Tibial nerve (tissue), 3 donors: ENCODE measurements at regions not wholly inside any gene's neighbourhood (a gene's known extent, or its start where the extent isn't known, plus 50 kb on each side); places are given as distances from the start of the nearest gene placed in this dataset.

ENCODE experiments used
- POLR2A ChIP-seq, 2 donors: fragments of 450-650 bp; IDR thresholded peaks; one replicate each; pipeline ENCODE4 v1.6.1; 2017; ENCODE audit warnings: antibody characterized with exemption in 2 of 2, mild to moderate bottlenecking in 2 of 2, moderate library complexity in 2 of 2
- TF ChIP-seq, protein P1 (sequence below), 5 experiments: fragments of 200-600 bp in 3 of 5; fragments of 450-650 bp in 2 of 5; sonication (generic) in 3 of 5; IDR thresholded peaks; one replicate each; pipeline ENCODE4 v1.5.1; 2016 to 2019; ENCODE audit warnings: antibody characterized with exemption in 5 of 5, mild to moderate bottlenecking in 3 of 5, moderate library complexity in 2 of 5

DNA sequence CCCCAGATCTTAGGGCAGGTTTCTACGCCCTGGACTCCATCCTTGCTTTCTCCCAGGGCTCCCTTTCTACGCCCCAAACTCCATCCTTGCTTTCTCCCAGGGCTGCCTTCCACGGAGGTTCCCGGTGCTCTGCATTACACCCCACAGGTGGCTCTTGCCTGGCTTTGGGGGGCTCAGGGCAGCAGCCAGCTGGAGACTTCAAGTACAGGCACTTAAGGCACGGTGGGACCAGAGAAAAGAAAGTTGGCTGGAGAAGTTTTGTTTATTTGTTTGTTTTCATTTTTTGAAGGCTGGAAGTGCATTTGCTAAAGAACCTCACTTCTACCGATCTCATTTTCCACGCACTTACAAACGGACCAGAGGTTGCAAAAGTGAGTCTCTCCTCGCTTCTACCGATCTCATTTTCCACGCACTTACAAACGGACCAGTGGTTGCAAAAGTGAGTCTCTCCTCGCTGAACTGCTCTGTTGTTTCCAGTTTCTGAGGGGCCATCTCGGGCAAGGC is 103.8 kb upstream of the MED13L start:
- TF ChIP-seq, protein P1, sequence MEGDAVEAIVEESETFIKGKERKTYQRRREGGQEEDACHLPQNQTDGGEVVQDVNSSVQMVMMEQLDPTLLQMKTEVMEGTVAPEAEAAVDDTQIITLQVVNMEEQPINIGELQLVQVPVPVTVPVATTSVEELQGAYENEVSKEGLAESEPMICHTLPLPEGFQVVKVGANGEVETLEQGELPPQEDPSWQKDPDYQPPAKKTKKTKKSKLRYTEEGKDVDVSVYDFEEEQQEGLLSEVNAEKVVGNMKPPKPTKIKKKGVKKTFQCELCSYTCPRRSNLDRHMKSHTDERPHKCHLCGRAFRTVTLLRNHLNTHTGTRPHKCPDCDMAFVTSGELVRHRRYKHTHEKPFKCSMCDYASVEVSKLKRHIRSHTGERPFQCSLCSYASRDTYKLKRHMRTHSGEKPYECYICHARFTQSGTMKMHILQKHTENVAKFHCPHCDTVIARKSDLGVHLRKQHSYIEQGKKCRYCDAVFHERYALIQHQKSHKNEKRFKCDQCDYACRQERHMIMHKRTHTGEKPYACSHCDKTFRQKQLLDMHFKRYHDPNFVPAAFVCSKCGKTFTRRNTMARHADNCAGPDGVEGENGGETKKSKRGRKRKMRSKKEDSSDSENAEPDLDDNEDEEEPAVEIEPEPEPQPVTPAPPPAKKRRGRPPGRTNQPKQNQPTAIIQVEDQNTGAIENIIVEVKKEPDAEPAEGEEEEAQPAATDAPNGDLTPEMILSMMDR (IDR thresholded peaks at IDR 0.05) = no peak
- no peak for TF ChIP-seq POLR2A (IDR thresholded peaks at IDR 0.05)
